Cardiac septum (tissue), 1 donor: ENCODE measurements at regions not wholly inside any gene's neighbourhood (a gene's known extent, or its start where the extent isn't known, plus 50 kb on each side); places are given as distances from the start of the nearest gene placed in this dataset.

ENCODE experiments used
- DNase-seq: peaks from one replicate; pipeline ENCODE4 v3.0.0-alpha.2; 2020; ENCODE audit warnings: low spot score
- intact Hi-C: fragments of 100-400 bp; cut with DNase I; formaldehyde crosslinking; loops from one replicate; pipeline ENCODE4 v1.14.0; 2022
- donor health status: DM: no; HTN: no; CAD: no.

GRCh38 chr2:237012004-237012403, 73.7 kb upstream of the COPS8 start:
- intact Hi-C loops, result no loop called here
- DNase-seq, result no peak

GRCh38 chr2:237012577-237013267, 73.0 kb upstream of the COPS8 start:
- intact Hi-C loops, result no loop called here
- DNase-seq, result no peak

- DNase-seq, result no peak
- intact Hi-C loops, result no loop called here
These were observed 69.4 kb upstream of the COPS8 start for GRCh38 chr2:237016121-237016915.

GRCh38 chr2:237020090-237020489, 65.6 kb upstream of the COPS8 start:
- no peak for DNase-seq
- intact Hi-C loops, result no loop called here

GRCh38 chr2:237022533-237022932, 63.2 kb upstream of the COPS8 start:
- intact Hi-C loops, result no loop called here

DNA sequence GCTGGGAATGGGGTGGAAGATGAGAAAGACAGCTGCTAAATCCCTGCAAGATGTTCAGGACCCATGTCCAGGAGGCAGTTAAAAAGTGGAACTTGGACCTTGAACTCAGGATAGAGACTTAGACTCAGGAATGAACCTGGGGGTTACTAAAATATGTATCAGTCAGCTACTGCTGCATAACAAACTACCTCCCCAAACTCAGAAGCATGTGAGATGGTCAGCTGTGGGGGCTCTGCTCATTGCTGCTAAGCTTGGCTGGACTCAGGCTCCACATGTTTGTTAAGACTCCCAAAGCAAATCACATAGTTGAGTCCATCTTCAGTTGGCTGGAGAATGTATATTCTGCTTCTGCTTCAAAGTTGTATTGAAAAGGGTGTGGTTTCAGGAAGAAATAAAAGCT, 61.4 kb upstream of the COPS8 start:
- DNase-seq, result no peak
- intact Hi-C loops, result no loop called here

More at GRCh38 chr2:237022533-237022932, 63.2 kb upstream of the COPS8 start:
- DNase-seq, result no peak

- DNase-seq, result no peak
- intact Hi-C loops, result loop anchor here (5.0 kb wide), 1 partner anchor 458 kb away; the partner anchor contains the start of gene ACKR3
These were observed 60.4 kb upstream of the COPS8 start for GRCh38 chr2:237025090-237025865.

GRCh38 chr2:237026981-237027711, 58.5 kb upstream of the COPS8 start:
- DNase-seq, result peak; percentile 82
- intact Hi-C loops, result loop anchor here (1.0 to 5.0 kb wide), 3 partner anchors 460 to 674 kb away; partner anchors contain the start of gene ACKR3

GRCh38 chr2:237027712-237028029, 58.0 kb upstream of the COPS8 start:
- intact Hi-C loops, result loop anchor here (1.0 to 5.0 kb wide), 3 partner anchors 460 to 674 kb away; partner anchors contain the start of gene ACKR3
- no peak for DNase-seq

- intact Hi-C loops, result no loop called here
- no peak for DNase-seq
These were observed 55.3 kb upstream of the COPS8 start for GRCh38 chr2:237030382-237030781.

- intact Hi-C loops, result no loop called here
These were observed 52.1 kb upstream of the COPS8 start for GRCh38 chr2:237033536-237034060.

GRCh38 chr2:237035781-237036475, 49.8 kb upstream of the COPS8 start:
- DNase-seq, result no peak
- intact Hi-C loops, result no loop called here

More at GRCh38 chr2:237033536-237034060, 52.1 kb upstream of the COPS8 start:
- DNase-seq, result no peak
